Stimulated activated CD4-positive, alpha-beta T cell treated with anti-CD3 and anti-CD28 coated beads, Interleukin-1b, Interleukin-23, amount 100 ng/mL, for 48 hours (primary cell): ENCODE measurements at regions not wholly inside any gene's neighbourhood (a gene's known extent, or its start where the extent isn't known, plus 50 kb on each side); places are given as distances from the start of the nearest gene placed in this dataset.

ENCODE experiments used
- DNase-seq: peaks from one replicate; pipeline ENCODE4 v3.0.0-alpha.2; 2020

DNA sequence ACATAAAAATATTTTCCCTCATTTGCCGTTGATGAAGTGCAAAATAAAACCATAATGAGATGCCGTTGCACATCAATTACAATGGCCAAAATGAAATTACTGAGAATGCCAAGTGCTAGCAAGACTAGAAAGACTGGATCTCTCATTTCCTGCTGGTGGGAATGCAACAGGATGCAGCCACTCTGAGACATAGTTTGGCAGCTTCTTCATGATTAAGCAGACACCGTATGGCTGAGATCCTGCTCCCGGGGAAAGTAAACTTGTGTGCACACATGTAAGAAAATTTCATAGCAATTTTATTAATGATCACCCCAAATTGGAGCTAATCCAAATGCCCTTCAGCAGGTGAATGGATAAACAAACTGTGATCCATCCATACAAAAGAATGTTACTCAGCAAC lies 1013.2 kb downstream of the TBC1D22A start:
- DNase-seq = no peak

DNA sequence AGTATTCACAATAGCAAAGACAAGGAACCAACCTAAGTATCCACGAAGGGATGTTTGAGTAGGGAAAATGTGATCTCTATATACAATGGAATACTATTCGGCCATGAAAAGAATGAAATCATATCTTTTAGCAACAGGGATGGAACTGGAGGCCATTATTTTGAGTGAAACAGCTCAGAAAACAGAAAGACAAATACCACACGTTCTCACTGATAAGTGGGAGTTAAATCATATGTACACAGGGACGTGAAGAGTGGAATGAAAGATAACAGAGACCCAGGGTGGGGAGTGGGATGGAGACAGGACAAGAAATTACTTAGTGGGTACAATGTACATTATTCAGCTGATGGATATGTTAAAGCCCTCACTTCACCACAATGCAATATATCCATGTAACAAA lies 1012.7 kb downstream of the TBC1D22A start:
- DNase-seq = no peak

GRCh38 chr22:47773635-47774034 lies 1011.2 kb downstream of the TBC1D22A start:
- DNase-seq = no peak

- no peak for DNase-seq
These were observed 1010.4 kb downstream of the TBC1D22A start for GRCh38 chr22:47772864-47773263.

- DNase-seq = no peak
These were observed 1007.2 kb downstream of the TBC1D22A start for GRCh38 chr22:47769652-47770051.

GRCh38 chr22:47768027-47768426 lies 1005.6 kb downstream of the TBC1D22A start:
- no peak for DNase-seq

GRCh38 chr22:47767403-47767802 lies 1005.0 kb downstream of the TBC1D22A start:
- no peak for DNase-seq

- DNase-seq = no peak
These were observed 1003.3 kb downstream of the TBC1D22A start for GRCh38 chr22:47765757-47766156.

DNA sequence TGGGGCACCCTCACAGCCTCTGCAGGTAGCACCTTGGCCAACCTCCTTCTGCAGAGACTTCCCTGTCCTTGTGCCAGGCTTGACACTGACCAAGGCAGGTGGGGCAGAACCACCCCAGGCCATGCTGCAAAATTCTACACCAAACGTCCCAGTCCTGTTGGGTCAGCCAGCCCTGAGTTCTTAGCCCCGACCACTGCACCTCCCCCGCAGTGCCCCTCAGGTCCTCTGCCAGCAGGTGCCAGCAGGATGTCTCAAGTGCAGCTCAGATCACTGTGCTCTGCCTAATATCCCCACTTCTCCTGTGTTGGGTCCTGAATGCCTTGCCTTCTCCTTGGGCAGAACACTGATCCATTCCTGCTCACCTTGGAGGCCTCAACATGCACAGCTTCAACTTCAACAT lies 999.7 kb downstream of the TBC1D22A start:
- DNase-seq = no peak

GRCh38 chr22:47759909-47760308 lies 997.5 kb downstream of the TBC1D22A start:
- DNase-seq = no peak

- no peak for DNase-seq
These were observed 995.3 kb downstream of the TBC1D22A start for GRCh38 chr22:47757741-47758140.

GRCh38 chr22:47750086-47750485 lies 987.6 kb downstream of the TBC1D22A start:
- no peak for DNase-seq

- DNase-seq = no peak
These were observed 986.5 kb downstream of the TBC1D22A start for GRCh38 chr22:47748957-47749356.

GRCh38 chr22:47748271-47748670 lies 985.8 kb downstream of the TBC1D22A start:
- DNase-seq = no peak

DNA sequence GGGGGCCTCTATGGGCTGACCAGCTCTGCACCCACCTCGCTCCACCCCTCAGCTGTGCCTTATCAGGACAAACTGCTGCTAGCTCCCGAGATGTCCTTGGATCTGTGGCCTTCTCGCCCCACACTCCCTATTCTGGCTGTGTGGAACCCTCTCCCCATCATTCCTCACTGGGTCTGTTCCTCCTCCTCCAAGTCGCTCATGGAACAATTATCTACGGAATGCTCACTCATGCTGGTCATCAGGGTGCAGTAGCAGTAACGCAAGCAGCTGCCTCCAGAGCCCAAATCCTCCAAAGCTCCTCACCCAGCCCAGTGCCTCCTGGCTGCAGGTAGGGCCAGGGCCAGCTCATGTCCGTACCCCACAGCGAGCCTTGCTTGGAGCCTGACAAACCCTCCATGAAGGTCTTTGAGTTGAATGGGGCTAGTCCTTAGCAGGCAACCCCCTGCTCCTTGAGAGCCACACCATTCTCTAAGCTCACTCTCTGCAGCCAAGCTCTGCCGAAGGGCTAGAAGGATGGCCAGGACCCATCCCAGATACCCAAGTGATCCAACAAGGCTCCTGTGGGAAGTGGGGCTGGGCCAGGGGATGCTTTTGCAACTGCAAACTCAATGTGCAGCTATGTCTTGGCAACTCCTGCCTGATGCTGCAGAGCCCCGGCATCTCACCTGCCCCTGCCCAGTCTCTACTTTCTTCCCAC lies 977.8 kb downstream of the TBC1D22A start:
- DNase-seq = no peak

DNA sequence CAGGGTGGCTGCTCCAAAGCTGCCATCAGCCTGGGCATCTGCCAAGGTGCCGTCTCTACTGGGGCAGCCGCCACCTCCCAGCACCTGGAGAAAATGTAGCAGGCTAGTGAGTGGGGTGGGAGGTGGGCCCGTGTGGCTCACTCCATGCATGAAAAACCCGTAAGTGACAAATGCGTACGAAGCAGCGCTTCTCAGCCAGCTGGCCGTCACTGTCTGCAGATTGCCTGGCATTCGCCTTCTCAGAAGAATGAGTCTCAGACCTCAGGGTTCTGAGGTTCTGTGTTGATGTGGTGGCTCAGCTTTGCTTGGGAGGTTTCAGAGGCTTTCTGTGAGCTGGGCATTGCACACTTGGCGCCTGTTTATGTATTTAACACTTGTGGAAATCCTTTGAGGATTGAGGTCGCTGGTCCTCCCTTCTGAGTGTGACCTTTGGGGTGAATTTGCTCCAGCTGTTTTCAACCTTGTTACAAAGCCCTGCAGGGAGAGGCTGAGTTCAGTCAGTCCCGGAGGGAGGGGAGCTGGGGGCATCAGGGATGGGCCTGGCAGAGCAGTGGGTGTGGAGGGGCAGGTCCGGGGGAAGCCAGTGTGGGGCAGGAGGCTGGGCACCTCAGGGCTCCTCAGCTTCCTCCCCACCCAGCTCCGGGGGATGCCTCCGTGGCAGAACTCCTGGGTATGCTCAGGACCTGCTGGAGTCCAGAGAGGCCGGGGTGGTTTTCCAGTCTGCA lies 977.0 kb downstream of the TBC1D22A start:
- DNase-seq = no peak

- no peak for DNase-seq
These were observed 976.1 kb downstream of the TBC1D22A start for GRCh38 chr22:47738472-47739013.

DNA sequence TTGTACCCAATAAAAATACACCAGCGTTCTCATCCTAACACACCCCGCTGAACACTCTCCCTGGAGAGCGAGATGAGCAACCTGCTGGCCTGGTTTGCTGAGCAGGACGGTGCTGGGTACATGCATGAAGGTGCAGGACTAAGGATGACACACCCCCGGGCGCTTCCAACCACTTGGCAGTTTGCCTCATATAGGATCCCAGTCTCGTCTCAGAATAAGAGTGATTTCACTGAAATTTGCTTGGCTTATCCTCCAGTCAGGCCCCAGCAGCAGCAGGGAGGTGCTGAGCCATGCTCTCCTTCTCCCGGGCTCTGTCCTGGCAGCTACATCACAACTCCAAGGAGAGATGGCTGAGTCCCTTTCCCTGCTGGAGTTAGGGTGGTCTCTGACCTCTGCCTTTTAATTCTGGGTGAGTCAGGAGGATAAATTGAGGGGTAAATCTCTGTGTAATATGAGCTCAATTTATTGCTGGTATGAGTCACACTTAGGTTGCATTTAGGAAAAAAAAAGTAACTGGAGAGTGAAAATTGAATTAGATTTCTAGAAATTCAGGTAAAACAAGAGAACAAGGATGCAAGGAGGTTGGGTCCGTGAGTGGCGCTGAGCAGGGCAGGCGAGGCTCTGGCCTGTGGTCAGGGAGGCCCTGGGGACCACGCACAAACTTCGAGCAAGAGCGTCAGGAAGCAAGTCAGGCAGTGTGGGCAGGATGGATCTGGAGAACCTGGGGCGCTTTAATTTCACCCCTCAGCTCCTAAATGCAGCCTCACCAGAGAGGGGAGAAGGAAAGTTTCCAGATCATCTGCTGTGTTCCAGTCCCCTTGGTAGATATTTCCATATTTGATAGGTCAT lies 974.0 kb downstream of the TBC1D22A start:
- no peak for DNase-seq

GRCh38 chr22:47734511-47734910 lies 972.1 kb downstream of the TBC1D22A start:
- no peak for DNase-seq

- no peak for DNase-seq
These were observed 965.2 kb downstream of the TBC1D22A start for GRCh38 chr22:47727641-47728040.

DNA sequence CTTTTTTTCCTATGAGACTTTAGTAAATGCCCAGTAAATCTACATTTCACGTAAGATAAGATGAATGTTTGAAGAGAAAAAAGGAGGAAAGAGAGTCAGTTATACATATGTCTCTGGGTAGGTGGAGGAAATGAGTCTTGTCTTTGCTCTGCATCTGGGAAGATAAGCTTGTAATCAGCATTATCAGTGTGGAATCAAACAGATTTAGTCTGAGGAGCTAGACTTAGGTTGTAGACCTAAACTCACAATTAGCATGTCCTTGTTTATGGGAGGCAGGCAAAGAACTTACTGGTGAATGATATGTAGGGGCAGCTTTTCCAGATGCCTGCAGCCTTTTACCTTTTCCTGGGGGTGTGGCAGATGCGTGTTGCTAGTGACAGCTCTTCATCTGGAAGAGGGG lies 962.3 kb downstream of the TBC1D22A start:
- DNase-seq = no peak

- no peak for DNase-seq
These were observed 961.6 kb downstream of the TBC1D22A start for GRCh38 chr22:47724030-47724429.

GRCh38 chr22:47718337-47718736 lies 955.9 kb downstream of the TBC1D22A start:
- DNase-seq = no peak
